ENCODE measurements at regions not wholly inside any gene's neighbourhood (a gene's known extent, or its start where the extent isn't known, plus 50 kb on each side); places are given as distances from the start of the nearest gene placed in this dataset.

GRCh38 chr6:144655376-144655775 is 370.2 kb downstream of the UTRN start:
- 88 to 95% methylated on average over 1 of the region's 1 CpG for WGBS, 2 donors
- ATAC-seq (no peak), DNase-seq (no peak), FAIRE-seq (peak; percentile 17)
- H3K4me3 ChIP-seq: no peak overlapping the region
- H3K36me3 ChIP-seq: no peaks in the 10 kb centered on the region
- H3K27ac ChIP-seq: no peak overlapping the region
- no peaks in the 10 kb centered on the region for H3K27me3 ChIP-seq
- H3K9me3 ChIP-seq: no peaks in the 10 kb centered on the region
- TF ChIP-seq CTCF (IDR thresholded peaks at IDR 0.05): no peak
- intact Hi-C loops (cut with DNase I): no loop called here
- peaks cover 22 to 46% (median 41%) of the 10 kb centered on the region in 3 donors for H3K4me1 ChIP-seq

- peak in 1 of 4 donors; percentile 35 for ATAC-seq
- Histone ChIP-seq H3K4me1 (peaks cover 19 to 28% (median 23%) of the 10 kb centered on the region in 3 donors), H3K36me3 (no peaks in the 10 kb centered on the region), H3K4me3 (no peak overlapping the region), H3K27ac (peak overlapping the region in 1 of 4 donors; percentile 36), H3K9me3 (no peaks in the 10 kb centered on the region), H3K27me3 (no peaks in the 10 kb centered on the region)
- no peak for TF ChIP-seq CTCF (IDR thresholded peaks at IDR 0.05)
- WGBS, 2 donors: 46 to 48% methylated on average over 2 of the region's 2 CpGs
- FAIRE-seq: no peak
- intact Hi-C loops (cut with DNase I): no loop called here
- DNase-seq: no peak
Observed at GRCh38 chr6:144657691-144658090, 372.6 kb downstream of the UTRN start.

- peaks cover 7 to 19% (median 15%) of the 10 kb centered on the region in 3 donors for H3K4me1 ChIP-seq
- intact Hi-C loops (cut with DNase I): no loop called here
Observed at GRCh38 chr6:144659202-144660182, 374.4 kb downstream of the UTRN start.

GRCh38 chr6:144660561-144661115 is 375.5 kb downstream of the UTRN start:
- no peaks in the 10 kb centered on the region for H3K36me3 ChIP-seq
- WGBS, 2 donors: 90 to 93% methylated on average over 7 of the region's 7 CpGs
- intact Hi-C loops (cut with DNase I): no loop called here
- TF ChIP-seq CTCF (IDR thresholded peaks at IDR 0.05): no peak
- H3K27me3 ChIP-seq: no peaks in the 10 kb centered on the region
- H3K27ac ChIP-seq: no peak overlapping the region
- FAIRE-seq: no peak
- ATAC-seq: peak in 1 of 4 donors; percentile 45
- no peak for DNase-seq
- no peaks in the 10 kb centered on the region for H3K9me3 ChIP-seq
- H3K4me1 ChIP-seq: peaks cover 4 to 22% (median 16%) of the 10 kb centered on the region in 3 donors
- no peak overlapping the region for H3K4me3 ChIP-seq

More at GRCh38 chr6:144659202-144660182, 374.4 kb downstream of the UTRN start:
- FAIRE-seq (no peak), DNase-seq (peak in 1 of 6 donors; percentile 14), ATAC-seq (peak in 3 of 4 donors; percentile 55 to 71 (median 69))
- no peak overlapping the region for H3K4me3 ChIP-seq
- TF ChIP-seq CTCF (IDR thresholded peaks at IDR 0.05): no peak
- no peaks in the 10 kb centered on the region for H3K9me3 ChIP-seq
- H3K36me3 ChIP-seq: no peaks in the 10 kb centered on the region
- peak overlapping the region in 2 of 4 donors; percentile 2 to 38 for H3K27ac ChIP-seq
- WGBS, 2 donors: 71 to 73% methylated on average over 14 of the region's 14 CpGs
- no peaks in the 10 kb centered on the region for H3K27me3 ChIP-seq
